Erythroblast (primary cell): ENCODE measurements at regions not wholly inside any gene's neighbourhood (a gene's known extent, or its start where the extent isn't known, plus 50 kb on each side); places are given as distances from the start of the nearest gene placed in this dataset.

Experiments used
- DNase-seq, 2 experiments: peaks; one replicate each; lab custom pipeline; 2025; lab: John Stamatoyannopoulos, UW
- GATA1 ChIP-seq: IDR thresholded peaks from 2 replicates; pipeline ENCODE4 v1.6.1; 2011; ENCODE audit warnings: low read depth, mild to moderate bottlenecking, control low read depth, low read length, moderate library complexity
- POLR2A ChIP-seq: IDR thresholded peaks from 2 replicates; pipeline ENCODE4 v1.6.1; 2011; ENCODE audit warnings: mild to moderate bottlenecking, low read length

DNA sequence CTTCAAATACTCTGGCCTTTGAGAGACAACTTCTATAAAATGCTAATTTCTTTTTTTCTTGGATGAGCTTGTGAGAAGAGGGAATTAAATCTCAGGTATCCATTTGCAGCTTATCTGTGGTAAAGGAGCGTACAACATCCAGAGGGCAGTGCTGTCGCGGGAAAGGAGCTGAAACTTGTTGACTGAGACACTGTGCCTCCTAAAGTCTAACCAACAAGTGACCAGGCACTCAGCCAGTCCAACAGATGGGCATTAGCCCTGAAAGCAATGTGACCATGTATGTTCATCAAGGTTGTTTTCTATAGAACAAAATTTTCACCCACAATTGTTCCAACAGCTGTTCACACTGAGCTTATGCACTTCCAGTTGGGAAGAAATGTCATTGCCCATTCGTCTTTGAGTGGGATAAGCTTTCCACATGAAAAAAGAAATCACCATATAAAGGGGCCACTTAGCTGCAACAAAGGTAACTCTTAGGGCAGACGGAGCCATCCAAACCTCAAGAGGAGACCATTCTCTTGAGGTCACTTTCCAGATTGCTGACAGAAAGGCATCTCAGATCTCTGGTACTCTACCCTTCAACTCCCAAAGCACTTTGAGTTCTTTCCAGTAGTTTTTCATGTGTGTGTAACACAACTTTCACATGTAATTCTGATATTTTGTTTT, 244.8 kb upstream of the NEIL3 start:
- TF ChIP-seq POLR2A (no peak), GATA1 (no peak)
- DNase-seq = no peak

DNA sequence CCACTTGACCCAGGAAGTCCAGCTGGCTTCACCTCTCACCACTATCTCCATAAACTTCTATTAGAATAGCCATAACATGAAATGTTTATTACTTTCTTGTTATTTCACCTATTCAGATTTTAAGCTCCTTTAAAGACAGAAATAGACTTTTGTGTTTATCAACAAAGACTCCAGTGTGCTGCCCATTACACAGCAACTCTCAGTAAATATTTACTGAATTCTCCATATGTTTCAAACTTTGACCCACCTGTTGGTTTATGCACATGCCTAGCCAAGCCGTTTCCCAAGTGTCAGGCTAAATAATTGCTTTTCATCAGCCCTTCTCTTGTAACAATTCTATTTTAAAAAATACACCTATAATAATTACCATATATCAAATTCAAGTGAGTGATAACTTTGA, 242.9 kb upstream of the NEIL3 start:
- DNase-seq = no peak
- no peak for TF ChIP-seq GATA1
- TF ChIP-seq POLR2A = no peak

DNA sequence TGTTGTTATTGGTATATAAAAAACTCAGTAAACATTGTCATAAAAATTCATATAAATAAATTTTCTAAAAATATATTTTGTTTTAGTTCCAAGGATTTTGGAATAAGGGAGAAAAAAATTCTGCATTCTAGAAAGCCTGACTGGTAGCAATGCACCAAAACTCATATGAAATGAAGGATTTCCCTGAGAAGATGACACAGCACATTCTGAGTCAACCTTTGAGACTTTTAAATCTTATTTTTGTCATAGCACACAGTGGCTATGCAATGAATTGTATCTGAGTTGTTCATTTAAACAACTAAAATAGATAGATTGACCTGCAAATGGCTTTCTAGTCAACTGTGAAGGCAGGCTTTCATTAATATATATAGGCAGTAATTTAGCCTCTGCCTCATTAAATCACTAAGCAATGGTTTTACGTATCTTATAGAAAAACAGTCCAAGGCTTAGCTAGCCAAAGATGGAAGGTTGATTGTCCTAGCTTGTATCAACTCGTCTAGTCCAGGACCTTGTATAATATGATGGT, 239.1 kb upstream of the NEIL3 start:
- DNase-seq = no peak
- TF ChIP-seq POLR2A (no peak), GATA1 (no peak)

DNA sequence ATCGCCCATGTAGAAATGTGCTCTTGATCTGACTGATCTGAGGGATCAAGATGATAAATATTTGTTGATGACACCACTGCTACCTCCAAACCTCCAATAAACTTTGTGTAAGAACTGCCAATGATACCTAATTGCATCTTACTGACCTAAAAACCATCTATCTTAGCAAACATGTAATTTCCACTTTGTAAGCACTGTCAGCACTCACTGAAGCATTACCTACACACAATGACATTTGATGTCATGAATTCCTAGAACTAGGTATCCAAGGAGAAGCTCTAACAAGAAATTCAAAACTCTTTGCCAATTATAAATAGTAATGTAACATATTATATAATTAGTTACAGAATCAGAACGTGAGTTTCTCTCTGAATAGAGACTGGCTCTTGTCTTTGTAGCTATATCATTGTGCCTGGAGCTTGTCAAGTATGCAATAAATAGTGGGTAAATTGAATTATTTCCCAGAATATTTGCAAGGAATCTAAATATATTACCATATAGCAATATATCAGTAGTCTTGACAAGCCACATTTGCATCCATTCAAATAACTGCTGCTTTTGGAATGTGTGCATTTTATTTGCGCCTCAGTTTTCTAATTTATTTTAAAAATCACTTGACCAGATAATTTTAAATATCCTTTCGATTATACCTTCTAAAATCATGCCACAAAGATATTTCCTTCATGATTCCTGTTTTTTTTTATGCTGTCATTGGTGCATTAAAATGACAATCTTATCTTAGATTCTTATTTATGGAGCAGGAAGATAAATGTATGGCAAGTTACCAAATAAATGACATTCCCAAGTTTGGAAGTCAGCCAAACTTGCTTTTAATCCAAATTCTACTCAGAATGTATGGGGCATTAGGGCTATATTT, 232.3 kb upstream of the NEIL3 start:
- TF ChIP-seq POLR2A (no peak), GATA1 (no peak)
- DNase-seq = no peak

DNA sequence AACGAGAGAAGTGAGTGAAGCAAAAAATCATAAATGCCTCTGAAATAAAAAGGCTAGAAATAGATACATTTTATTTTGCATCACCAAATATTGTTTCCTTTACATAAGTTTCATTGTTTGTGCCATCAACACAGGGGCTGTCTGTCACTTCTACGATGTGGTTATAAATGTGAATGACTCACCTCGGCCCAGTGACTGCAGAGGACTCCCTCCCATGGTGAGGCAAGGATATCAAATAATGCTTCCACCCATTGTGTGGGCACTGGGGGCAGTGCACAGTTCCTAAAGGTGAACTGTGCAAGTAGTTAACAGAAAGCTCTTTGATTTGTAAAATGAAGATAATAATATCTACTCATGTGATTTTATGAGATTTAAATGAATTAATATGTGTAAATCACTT, 230.3 kb upstream of the NEIL3 start:
- TF ChIP-seq GATA1 = no peak
- no peak for TF ChIP-seq POLR2A
- DNase-seq = no peak

DNA sequence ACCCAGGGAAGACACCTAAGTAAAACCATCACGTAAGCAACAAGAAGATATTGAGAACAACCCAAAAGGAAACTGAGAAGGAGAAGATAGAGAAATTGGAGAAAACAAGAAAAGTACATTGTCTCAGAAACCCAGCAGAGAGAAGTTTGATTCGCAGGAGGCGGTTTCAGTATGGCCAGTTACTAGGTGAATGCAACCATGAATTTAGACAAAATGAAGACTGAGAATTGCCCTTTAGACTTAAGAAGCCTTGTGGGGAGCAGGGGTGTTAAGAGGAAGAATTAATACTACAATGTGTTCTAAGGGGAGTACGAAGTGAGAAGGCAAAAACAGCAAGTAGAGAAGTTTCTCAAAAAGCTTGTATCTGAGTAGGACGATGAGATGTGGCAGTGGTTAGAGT, 229.3 kb upstream of the NEIL3 start:
- DNase-seq = no peak
- no peak for TF ChIP-seq POLR2A
- TF ChIP-seq GATA1 = no peak

DNA sequence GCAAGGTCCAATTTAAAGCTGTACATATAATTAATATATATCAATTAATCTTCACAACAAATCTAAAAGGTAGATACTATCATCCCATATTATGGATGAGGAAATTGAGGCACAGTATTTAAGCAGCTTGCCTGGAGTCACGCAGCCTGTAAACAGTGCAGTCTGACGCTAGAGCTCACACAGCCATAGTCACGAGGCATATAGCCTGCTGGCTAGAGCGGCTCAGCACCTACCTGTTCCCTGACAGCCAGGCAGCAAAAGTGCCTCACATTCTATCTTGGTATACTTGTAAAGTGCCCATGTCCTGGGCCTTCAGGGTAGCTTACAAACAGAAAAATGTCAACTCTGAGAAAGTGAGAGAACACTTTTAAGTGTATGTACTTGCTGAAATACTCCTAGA, 222.6 kb upstream of the NEIL3 start:
- TF ChIP-seq GATA1 = no peak
- no peak for TF ChIP-seq POLR2A
- DNase-seq = no peak

DNA sequence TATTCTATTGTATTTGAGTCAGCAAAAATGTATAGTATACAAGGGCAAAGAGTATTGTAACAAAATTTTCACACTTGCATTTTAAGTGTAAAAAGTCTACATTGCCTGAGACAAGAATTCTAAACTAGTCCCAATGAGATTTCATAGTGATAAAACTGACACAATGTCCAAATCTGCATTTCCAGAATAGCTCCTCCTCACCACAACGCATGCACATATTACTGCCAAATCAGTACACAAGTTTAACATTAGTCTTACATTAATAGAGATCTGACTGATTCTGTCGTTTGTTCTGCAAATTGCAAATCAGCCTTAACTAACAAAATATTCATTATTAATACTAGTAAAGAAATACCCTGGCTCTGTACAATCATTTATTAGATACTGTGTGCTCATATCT, 222.2 kb upstream of the NEIL3 start:
- TF ChIP-seq POLR2A (no peak), GATA1 (no peak)
- no peak for DNase-seq

DNA sequence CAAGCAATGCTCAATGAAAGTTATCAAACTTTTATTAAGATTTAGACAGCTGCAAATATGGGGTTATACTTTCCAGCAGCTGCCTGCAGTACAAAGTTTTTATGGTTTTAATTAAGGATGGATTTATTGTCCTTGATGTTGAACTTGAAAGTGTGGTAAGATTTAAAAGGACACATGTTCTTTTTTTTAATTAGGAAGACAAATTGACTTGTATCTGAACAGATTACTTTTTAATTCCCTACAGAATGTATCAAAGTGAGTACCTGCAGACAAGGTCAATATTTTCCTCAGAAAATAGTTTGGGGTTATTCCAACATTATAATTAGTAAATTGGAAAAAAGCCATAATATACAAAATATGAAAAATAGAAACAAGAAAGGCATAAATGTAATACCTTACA, 218.2 kb upstream of the NEIL3 start:
- TF ChIP-seq GATA1 (no peak), POLR2A (no peak)

DNA sequence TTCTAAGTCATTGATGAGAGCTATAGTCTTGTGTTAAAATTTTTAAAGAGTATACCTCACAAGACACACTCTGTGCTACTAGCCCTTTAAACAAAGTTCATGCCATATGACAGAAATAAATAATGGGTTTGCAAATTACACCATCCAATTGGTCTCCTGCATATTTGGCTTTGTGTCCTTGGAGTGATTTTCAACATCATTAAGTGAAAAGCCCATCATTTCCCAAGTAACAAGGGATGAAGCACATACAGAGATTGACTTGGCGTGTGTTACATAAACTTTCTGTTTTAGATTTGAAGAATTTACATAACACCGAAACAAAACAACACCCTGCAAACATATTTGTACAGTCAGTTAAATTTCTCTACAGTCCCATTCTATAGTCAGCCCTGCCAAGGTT, 216.9 kb upstream of the NEIL3 start:
- no peak for DNase-seq
- TF ChIP-seq POLR2A (no peak), GATA1 (no peak)

More for the DNA sequence above, 218.2 kb upstream of the NEIL3 start:
- no peak for DNase-seq

DNA sequence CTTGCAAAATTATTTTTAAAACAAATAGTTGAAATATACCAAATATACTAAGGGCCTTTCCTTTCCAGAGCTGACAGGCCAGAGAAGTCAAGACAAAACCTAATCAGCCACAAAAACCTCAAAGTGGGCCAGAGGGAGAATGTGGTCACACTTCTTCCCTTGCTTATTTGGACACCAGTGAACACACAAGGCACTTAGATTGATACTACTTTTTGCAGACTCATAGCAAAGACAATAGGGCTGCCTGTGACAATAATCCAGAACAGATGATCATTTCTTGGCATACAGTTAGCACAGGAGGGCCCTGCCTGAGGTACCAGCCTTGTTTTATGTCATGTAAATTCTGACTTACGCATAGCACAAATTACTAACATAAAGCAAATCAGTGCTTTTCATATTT, 215.7 kb upstream of the NEIL3 start:
- TF ChIP-seq GATA1 (no peak), POLR2A (no peak)
- no peak for DNase-seq

DNA sequence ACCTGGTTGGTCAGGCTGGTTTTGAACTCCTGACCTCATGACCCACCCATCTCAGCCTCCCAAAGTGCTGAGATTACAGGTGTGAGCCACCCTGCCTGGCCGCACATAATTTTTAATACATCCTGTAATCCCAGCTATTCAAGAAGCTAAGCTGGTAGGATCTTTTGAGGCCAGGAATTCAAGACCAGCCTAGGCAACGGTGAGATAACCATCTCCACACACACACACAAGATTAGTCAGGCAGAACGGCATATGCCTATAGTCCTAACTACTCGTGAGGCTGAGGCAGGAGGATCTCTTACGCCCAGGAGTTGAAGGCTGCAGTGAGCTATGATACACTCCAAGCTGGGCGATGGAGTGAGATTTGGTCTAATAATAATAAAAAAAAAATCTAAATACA, 212.4 kb upstream of the NEIL3 start:
- no peak for DNase-seq
- TF ChIP-seq GATA1 (no peak), POLR2A (no peak)

DNA sequence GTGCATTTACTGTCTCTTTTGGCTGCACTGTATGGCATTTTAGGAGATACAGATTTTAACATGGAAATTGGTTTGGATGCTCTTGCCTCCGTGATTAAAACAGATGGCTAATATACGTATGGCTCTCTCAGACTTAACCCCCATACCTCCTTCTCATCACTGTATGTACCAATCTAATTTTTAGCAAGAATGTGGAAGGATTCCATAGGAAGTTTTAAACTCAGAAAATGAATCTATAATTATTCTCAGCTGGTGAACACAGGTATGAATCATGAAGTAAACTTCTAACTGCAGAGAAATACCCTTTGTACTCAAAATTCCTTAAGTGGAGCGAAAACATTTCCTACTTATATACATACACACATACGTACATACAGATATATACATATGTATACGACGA, 210.5 kb upstream of the NEIL3 start:
- no peak for DNase-seq
- TF ChIP-seq GATA1 (no peak), POLR2A (no peak)

DNA sequence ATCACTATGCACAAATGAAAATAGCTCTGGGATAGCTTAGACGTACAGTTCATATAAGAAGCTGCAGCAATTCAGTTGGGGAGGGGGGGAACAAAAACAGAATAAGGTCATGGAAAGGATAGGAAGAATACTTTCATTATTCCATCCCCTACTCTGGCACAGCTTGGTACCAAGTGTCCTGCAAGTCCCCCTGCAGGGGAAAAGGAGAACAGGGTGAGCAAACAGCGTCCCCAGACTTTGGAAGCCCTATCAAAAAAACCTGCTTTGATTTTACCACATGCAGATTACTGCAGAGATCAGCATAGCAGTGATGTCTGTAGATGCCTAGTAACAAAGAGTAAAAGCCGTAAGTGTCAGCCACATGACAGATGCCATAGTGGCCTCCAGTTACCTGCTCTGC, 209.4 kb upstream of the NEIL3 start:
- no peak for DNase-seq
- TF ChIP-seq POLR2A (no peak), GATA1 (no peak)

DNA sequence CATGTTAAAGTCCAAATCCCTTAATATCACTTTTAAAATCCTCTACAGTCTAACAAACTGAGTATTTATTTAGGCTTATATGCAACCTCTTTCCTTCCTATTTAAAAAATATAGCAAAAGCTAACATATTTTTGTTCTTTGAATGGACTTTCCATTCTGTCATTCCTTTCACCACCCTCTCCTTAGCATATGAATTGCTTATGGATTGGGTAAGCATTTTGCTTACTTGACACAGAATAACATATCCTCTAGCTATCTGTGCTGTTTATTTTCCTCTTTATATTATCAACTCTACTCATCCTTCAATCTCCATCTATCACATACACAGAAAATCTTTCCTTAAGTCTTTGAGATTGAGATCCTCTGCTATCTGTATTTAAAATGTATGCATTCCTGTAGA, 206.1 kb upstream of the NEIL3 start:
- TF ChIP-seq GATA1 = no peak
- no peak for TF ChIP-seq POLR2A
- no peak for DNase-seq
